ENCODE measurements at regions not wholly inside any gene's neighbourhood (a gene's known extent, or its start where the extent isn't known, plus 50 kb on each side); places are given as distances from the start of the nearest gene placed in this dataset.
A peak's percentile ranks its signal among the peaks of the same experiment; 100 is the strongest.

- H3K27ac ChIP-seq (ENCODE audit: low read depth, low read length), result no peak overlapping the region
- no peak; the same call in 1 of the 2 replicates for TF ChIP-seq CTCF (IDR thresholded peaks at IDR 0.05; ENCODE audit: low read depth, low read length)
- no peak for DNase-seq (ENCODE audit: low read depth, low spot score)
- H3K9me3 ChIP-seq (ENCODE audit: control insufficient read depth, insufficient read depth, low read length), result peaks cover 52% of the 10 kb centered on the region
- H3K27me3 ChIP-seq (ENCODE audit: control insufficient read depth, insufficient read depth, low read length), result no peaks in the 10 kb centered on the region
- CTCF ChIA-PET, result no interaction called here
- POLR2A ChIA-PET, result no interaction called here
- peak overlapping the region; percentile 41 for H3K4me3 ChIP-seq (ENCODE audit: low read depth, low read length)
Measured at GRCh38 chr11:70568035-70568813, 169.9 kb downstream of the CTTN start.

GRCh38 chr11:70568814-70569617 is 170.7 kb downstream of the CTTN start:
- ChIA-PET CTCF (no interaction called here), POLR2A (no interaction called here)
- H3K9me3 ChIP-seq (ENCODE audit: control insufficient read depth, insufficient read depth, low read length), result peaks cover 58% of the 10 kb centered on the region
- TF ChIP-seq CTCF (IDR thresholded peaks at IDR 0.05; ENCODE audit: low read depth, low read length), result no peak
- DNase-seq (ENCODE audit: low read depth, low spot score), result no peak
- H3K27me3 ChIP-seq (ENCODE audit: control insufficient read depth, insufficient read depth, low read length), result no peaks in the 10 kb centered on the region
- H3K4me3 ChIP-seq (ENCODE audit: low read depth, low read length), result no peak overlapping the region
- H3K27ac ChIP-seq (ENCODE audit: low read depth, low read length), result no peak overlapping the region

- ChIA-PET CTCF (no interaction called here), POLR2A (no interaction called here)
- no peak overlapping the region for H3K4me3 ChIP-seq (ENCODE audit: low read depth, low read length)
- no peaks in the 10 kb centered on the region for H3K27me3 ChIP-seq (ENCODE audit: control insufficient read depth, insufficient read depth, low read length)
- DNase-seq (ENCODE audit: low read depth, low spot score), result no peak
- H3K27ac ChIP-seq (ENCODE audit: low read depth, low read length), result no peak overlapping the region
- no peak for TF ChIP-seq CTCF (IDR thresholded peaks at IDR 0.05; ENCODE audit: low read depth, low read length)
- peaks cover 62% of the 10 kb centered on the region for H3K9me3 ChIP-seq (ENCODE audit: control insufficient read depth, insufficient read depth, low read length)
Measured at GRCh38 chr11:70569618-70569890, 171.2 kb downstream of the CTTN start.

GRCh38 chr11:70569996-70570692 is 171.8 kb downstream of the CTTN start:
- peaks cover 67% of the 10 kb centered on the region for H3K9me3 ChIP-seq (ENCODE audit: control insufficient read depth, insufficient read depth, low read length)
- H3K4me3 ChIP-seq (ENCODE audit: low read depth, low read length), result no peak overlapping the region
- TF ChIP-seq CTCF (IDR thresholded peaks at IDR 0.05; ENCODE audit: low read depth, low read length), result no peak
- no peaks in the 10 kb centered on the region for H3K27me3 ChIP-seq (ENCODE audit: control insufficient read depth, insufficient read depth, low read length)
- ChIA-PET POLR2A (no interaction called here), CTCF (no interaction called here)
- no peak for DNase-seq (ENCODE audit: low read depth, low spot score)
- no peak overlapping the region for H3K27ac ChIP-seq (ENCODE audit: low read depth, low read length)

All from AG04450 (cell line).